Hepatocyte (in vitro differentiated cells): ENCODE measurements at regions not wholly inside any gene's neighbourhood (a gene's known extent, or its start where the extent isn't known, plus 50 kb on each side); places are given as distances from the start of the nearest gene placed in this dataset.

ENCODE experiments used
- DNase-seq: peaks from one replicate; pipeline ENCODE4 v3.0.0-alpha.2; 2016; ENCODE audit warnings: low spot score
- H2AFZ ChIP-seq: fragments of 200-600 bp; sonication (generic); 2 replicates; pipeline ENCODE4 v1.6.0; 2016; ENCODE audit warnings: antibody characterized with exemption, mild to moderate bottlenecking
- H3K27ac ChIP-seq: fragments of 200-600 bp; sonication (generic); 2 replicates; pipeline ENCODE4 v1.5.1; 2016; ENCODE audit warnings: mild to moderate bottlenecking
- H3K27me3 ChIP-seq: fragments of 200-600 bp; sonication (generic); 2 replicates; pipeline ENCODE4 v1.6.1; 2016
- H3K36me3 ChIP-seq: fragments of 200-600 bp; sonication (generic); replicated peaks from 2 replicates; pipeline ENCODE4 v1.5.1; 2016; ENCODE audit warnings: low read depth; ENCODE audit not compliant: insufficient read depth
- H3K4me1 ChIP-seq: fragments of 200-600 bp; sonication (generic); 2 replicates; pipeline ENCODE4 v1.5.1; 2016; ENCODE audit warnings: mild to moderate bottlenecking, moderate library complexity; ENCODE audit not compliant: insufficient read depth
- H3K4me2 ChIP-seq: fragments of 200-600 bp; sonication (generic); 2 replicates; pipeline ENCODE4 v1.6.0; 2016
- H3K4me3 ChIP-seq: fragments of 200-600 bp; sonication (generic); 2 replicates; pipeline ENCODE4 v1.5.1; 2016; ENCODE audit warnings: mild to moderate bottlenecking
- H3K79me2 ChIP-seq: fragments of 200-600 bp; sonication (generic); 2 replicates; pipeline ENCODE4 v1.6.0; 2017; ENCODE audit warnings: mild to moderate bottlenecking
- H3K9me2 ChIP-seq: fragments of 200-600 bp; sonication (generic); replicated peaks from 2 replicates; pipeline ENCODE4 v1.6.0; 2017; ENCODE audit warnings: mild to moderate bottlenecking; ENCODE audit not compliant: insufficient read depth
- H3K9me3 ChIP-seq: fragments of 200-600 bp; sonication (generic); 2 replicates; pipeline ENCODE4 v1.5.1; 2016; ENCODE audit warnings: low read depth, mild to moderate bottlenecking
- H4K20me1 ChIP-seq: fragments of 200-600 bp; sonication (generic); 2 replicates; pipeline ENCODE4 v1.6.0; 2016; ENCODE audit warnings: mild to moderate bottlenecking; ENCODE audit not compliant: insufficient read depth, poor library complexity, severe bottlenecking
- EZH2 ChIP-seq: fragments of 200-600 bp; sonication (generic); IDR thresholded peaks from 2 replicates; pipeline ENCODE4 v1.6.1; 2016; ENCODE audit warnings: antibody characterized with exemption, mild to moderate bottlenecking, borderline replicate concordance
- EZH2phosphoT487 ChIP-seq: fragments of 200-600 bp; sonication (generic); IDR thresholded peaks from one replicate; pipeline ENCODE4 v1.6.1; 2018; ENCODE audit warnings: antibody characterized with exemption, mild to moderate bottlenecking, low read depth, moderate library complexity; ENCODE audit not compliant: unreplicated experiment, severe bottlenecking
- WGBS: methylation state at CpG from one replicate; pipeline ENCODE4 v1.1.6; 2016; ENCODE audit warnings: low lambda C conversion rate; ENCODE audit errors: missing lambda C conversion rate; 5-methylcytosine and 5-hydroxymethylcytosine counted together
- TF ChIP-seq, protein P1 (sequence below): fragments of 200-600 bp; sonication (generic); IDR thresholded peaks from 2 replicates; pipeline ENCODE4 v1.5.1; 2016; ENCODE audit warnings: antibody characterized with exemption, mild to moderate bottlenecking; ENCODE audit not compliant: poor library complexity

GRCh38 chr11:116596346-116597260 lies 176.2 kb downstream of the BUD13 start:
- DNase-seq: no peak
- no peaks in the 10 kb centered on the region for H3K9me3 ChIP-seq
- H3K36me3 ChIP-seq: no peaks in the 10 kb centered on the region
- H3K4me1 ChIP-seq: no peaks in the 10 kb centered on the region
- peaks cover 27% of the 10 kb centered on the region for H3K27me3 ChIP-seq
- WGBS: 82% methylated on average over 12 of the region's 12 CpGs
- H3K27ac ChIP-seq: no peak overlapping the region
- H3K9me2 ChIP-seq: no peaks in the 10 kb centered on the region
- no peaks in the 10 kb centered on the region for H3K79me2 ChIP-seq
- H3K4me3 ChIP-seq: no peak overlapping the region
- TF ChIP-seq EZH2phosphoT487 (no peak), EZH2 (no peak)
- TF ChIP-seq, protein P1, sequence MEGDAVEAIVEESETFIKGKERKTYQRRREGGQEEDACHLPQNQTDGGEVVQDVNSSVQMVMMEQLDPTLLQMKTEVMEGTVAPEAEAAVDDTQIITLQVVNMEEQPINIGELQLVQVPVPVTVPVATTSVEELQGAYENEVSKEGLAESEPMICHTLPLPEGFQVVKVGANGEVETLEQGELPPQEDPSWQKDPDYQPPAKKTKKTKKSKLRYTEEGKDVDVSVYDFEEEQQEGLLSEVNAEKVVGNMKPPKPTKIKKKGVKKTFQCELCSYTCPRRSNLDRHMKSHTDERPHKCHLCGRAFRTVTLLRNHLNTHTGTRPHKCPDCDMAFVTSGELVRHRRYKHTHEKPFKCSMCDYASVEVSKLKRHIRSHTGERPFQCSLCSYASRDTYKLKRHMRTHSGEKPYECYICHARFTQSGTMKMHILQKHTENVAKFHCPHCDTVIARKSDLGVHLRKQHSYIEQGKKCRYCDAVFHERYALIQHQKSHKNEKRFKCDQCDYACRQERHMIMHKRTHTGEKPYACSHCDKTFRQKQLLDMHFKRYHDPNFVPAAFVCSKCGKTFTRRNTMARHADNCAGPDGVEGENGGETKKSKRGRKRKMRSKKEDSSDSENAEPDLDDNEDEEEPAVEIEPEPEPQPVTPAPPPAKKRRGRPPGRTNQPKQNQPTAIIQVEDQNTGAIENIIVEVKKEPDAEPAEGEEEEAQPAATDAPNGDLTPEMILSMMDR: no peak
- no peak overlapping the region for H3K4me2 ChIP-seq
- H4K20me1 ChIP-seq: no peaks in the 10 kb centered on the region
- H2AFZ ChIP-seq: no peak overlapping the region

DNA sequence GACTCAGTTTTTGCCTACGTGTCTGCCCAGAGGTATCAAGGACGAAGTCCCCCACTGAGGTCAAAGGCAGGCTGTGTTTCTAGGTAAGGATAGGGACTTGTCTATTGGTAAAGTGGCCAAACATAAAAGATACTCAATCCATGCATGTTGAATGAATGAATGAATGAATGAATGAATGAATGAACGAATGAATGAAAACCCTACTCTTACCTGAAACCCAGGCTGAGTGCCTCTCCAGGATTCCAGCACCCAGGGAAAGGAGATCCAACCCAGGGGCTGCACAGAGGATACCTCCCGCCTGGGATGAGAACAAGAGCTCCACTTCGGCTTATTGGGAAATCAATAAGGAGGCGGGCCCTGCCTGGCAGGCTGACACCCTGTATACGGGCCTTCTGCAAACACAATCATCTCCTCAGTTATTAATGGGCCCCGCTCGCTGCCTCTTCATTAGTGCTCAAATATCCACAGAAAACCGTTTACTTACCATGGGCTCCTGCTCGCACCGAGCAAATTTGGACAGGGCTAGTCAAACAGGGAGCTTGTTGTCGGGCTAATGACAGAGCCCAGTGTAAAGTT lies 177.4 kb downstream of the BUD13 start:
- no peaks in the 10 kb centered on the region for H3K4me1 ChIP-seq
- H3K27me3 ChIP-seq: peaks cover 25% of the 10 kb centered on the region
- H3K79me2 ChIP-seq: no peaks in the 10 kb centered on the region
- H3K4me2 ChIP-seq: no peak overlapping the region
- WGBS: 67% methylated on average over 13 of the region's 13 CpGs
- no peak overlapping the region for H3K27ac ChIP-seq
- no peaks in the 10 kb centered on the region for H3K9me3 ChIP-seq
- DNase-seq: no peak
- H4K20me1 ChIP-seq: no peaks in the 10 kb centered on the region
- H2AFZ ChIP-seq: no peak overlapping the region
- H3K4me3 ChIP-seq: no peak overlapping the region
- no peaks in the 10 kb centered on the region for H3K9me2 ChIP-seq
- H3K36me3 ChIP-seq: no peaks in the 10 kb centered on the region
- TF ChIP-seq EZH2 (no peak), EZH2phosphoT487 (no peak)
- TF ChIP-seq, protein P1: no peak

GRCh38 chr11:116590844-116591570 lies 181.8 kb downstream of the BUD13 start:
- Histone ChIP-seq H3K9me2 (no peaks in the 10 kb centered on the region), H3K36me3 (no peaks in the 10 kb centered on the region), H3K9me3 (no peaks in the 10 kb centered on the region), H3K4me1 (no peaks in the 10 kb centered on the region), H3K27me3 (peaks cover 18% of the 10 kb centered on the region), H3K27ac (no peak overlapping the region), H3K79me2 (no peaks in the 10 kb centered on the region), H3K4me3 (no peak overlapping the region), H3K4me2 (no peak overlapping the region), H4K20me1 (no peaks in the 10 kb centered on the region), H2AFZ (no peak overlapping the region)
- WGBS: 91% methylated on average over 10 of the region's 10 CpGs
- TF ChIP-seq EZH2phosphoT487 (no peak), EZH2 (no peak)
- TF ChIP-seq, protein P1: no peak
- DNase-seq: no peak
